NOMO-1 treated with dmso at 0.1 percent for 144 hours (cell line): ENCODE measurements at regions not wholly inside any gene's neighbourhood (a gene's known extent, or its start where the extent isn't known, plus 50 kb on each side); places are given as distances from the start of the nearest gene placed in this dataset.

Experiments used
- DNase-seq: peaks from one replicate; lab custom pipeline; 2025; ENCODE audit not compliant: unreplicated experiment; lab: John Stamatoyannopoulos, UW

DNA sequence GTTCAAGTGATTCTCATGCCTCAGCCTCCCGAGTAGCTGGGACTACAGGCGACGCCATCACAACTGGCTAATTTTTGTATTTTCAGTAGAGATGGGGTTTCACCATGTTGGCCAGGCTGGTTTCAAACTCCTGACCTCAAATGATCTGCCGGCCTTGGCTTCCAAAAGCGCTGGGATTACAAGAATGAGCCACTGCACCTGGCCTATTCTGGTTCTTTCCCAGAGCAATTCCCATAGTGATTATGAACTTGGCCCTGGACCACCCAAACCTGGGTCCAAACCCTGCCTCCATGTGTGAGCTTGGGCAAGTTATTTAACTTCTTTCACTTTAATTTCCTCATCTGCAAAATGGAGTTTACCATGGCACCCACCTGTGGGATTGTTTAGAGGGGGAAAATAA lies 61.5 kb upstream of the HEPHL1 start:
- DNase-seq: no peak

DNA sequence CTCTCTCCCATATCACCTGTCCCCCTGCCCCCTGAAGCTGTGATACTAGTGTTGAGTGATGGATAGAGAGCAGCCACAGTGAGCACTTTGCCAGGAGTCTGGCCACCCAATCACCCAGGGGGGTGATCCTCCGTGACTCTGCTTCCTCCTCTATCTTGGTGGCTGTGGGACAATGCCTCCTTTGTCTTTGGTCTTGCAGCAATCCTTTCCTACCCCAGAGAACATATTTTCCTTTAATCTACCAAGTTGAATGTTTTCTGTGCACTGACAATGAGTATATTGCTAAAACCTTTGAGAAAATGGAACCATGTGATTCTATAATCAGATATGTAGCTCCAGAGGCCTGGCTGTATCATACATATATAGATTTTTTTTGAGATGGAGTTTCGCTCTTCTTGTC lies 58.1 kb upstream of the HEPHL1 start:
- no peak for DNase-seq

DNA sequence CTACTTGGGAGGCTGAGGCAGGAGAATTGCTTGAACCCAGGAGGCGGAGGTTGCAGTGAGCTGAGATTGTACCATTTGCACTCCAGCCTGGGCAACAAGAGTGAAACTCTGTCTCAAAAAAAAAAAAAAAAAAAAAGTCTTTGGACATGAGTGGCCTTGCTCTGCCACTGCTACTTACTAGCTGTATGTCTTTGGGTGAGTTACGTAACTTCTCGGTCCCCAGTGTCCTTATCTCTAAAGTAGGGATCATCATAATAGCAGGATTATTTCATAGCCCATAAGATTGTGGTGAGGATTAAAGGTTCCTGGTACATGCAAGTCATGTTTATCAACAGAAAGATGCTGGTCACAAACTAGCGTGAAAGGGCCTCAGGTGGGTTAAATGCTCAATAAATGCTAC lies 53.9 kb upstream of the HEPHL1 start:
- no peak for DNase-seq

DNA sequence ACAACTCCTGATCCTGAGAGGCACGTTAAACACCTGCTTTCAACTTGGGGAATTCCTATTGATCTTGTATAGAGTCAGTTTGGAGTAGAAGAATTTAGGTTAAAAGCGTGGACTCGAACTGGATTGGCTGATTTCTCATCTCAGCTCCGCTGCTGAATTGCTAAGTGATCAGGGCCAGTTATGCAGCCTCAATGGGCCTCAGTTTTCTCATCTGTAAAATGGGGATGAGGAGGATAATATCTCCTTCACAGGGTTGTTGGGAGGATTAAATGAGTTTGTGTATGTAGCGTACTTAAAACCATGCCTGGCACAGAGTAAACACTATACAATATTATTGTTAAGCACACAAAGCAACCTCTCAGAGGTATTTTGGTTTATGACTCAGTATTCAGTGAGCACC lies 53.2 kb upstream of the HEPHL1 start:
- DNase-seq: no peak

DNA sequence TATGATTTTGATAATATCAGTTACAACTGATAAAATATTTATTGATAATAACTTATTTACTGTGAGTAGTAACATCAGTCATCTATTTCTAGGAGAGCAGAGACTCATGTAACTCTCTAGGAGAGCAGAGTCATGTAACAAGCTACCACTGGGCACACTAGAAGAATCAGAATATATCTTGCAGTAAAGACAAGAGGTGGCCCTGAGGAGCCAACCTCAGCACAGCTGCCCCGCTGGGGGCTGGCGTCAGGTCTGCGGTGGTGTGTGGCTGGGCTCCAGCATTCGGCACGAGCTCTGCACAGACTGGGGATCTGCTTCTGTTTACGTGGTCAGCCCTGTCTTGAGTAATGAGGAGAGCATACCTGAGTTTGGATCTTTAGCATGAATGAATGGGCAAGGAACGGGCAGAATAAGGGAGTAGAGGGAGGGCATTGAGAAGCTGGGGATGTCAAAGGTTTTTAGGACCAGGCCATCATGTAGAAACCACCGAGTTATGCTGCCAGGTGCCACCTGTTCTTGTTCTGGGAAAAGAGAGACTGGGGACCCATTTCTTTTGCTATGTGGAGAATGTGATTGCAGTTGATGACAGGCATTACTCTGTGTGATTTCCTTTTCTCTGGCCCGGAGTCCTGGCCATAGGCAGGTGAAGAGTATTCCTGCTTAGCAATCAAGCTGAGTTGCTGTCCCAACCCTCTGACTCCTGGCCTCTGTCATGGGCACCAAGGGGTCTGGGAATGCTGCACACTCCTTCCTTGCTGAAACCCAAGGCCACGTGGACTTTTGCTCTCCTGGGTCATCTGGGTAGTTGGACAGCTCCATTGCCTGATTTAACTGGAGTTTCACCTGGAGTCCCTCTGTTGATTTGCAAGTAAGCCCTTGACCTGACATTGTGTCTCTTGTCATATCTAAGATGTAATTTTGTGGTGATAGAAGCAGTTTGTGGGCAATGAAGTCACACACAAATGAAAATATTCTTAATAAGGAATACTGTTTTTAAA lies 50.9 kb upstream of the HEPHL1 start:
- no peak for DNase-seq
